WTC11 (cell line): ENCODE measurements at regions not wholly inside any gene's neighbourhood (a gene's known extent, or its start where the extent isn't known, plus 50 kb on each side); places are given as distances from the start of the nearest gene placed in this dataset.

Experiments
- ATAC-seq: fragments of 200-7000 bp; cut with Tn5 transposase; 2 replicates; pipeline ENCODE4 v1.10.0; 2021; ENCODE audit warnings: mild to moderate bottlenecking, moderate library complexity
- CTCF ChIA-PET: fragments of 300-600 bp; sonication (Branson Sonifier 250); formaldehyde crosslinking; loops from one replicate; lab custom pipeline; 2021; ENCODE audit warnings: antibody characterized with exemption; lab: Charles Lee
- POLR2A ChIA-PET: fragments of 350-600 bp; sonication (Branson Sonifier 250); formaldehyde crosslinking; loops from one replicate; lab custom pipeline; 2021; ENCODE audit warnings: antibody characterized with exemption; lab: Charles Lee
- DNase-seq: peaks from one replicate; pipeline ENCODE4 v3.0.0; 2021; ENCODE audit warnings: low spot score
- H3K27ac Mint-ChIP-seq: 2 replicates; pipeline ENCODE4 v1.8.0; 2021; ENCODE audit warnings: mixed read lengths
- H3K27me3 Mint-ChIP-seq: 2 replicates; pipeline ENCODE4 v1.8.0; 2021; ENCODE audit warnings: low read depth, mild to moderate bottlenecking, moderate library complexity, mixed read lengths
- H3K36me3 Mint-ChIP-seq: 2 replicates; pipeline ENCODE4 v1.8.0; 2021; ENCODE audit warnings: mixed read lengths
- H3K4me1 Mint-ChIP-seq: 2 replicates; pipeline ENCODE4 v1.8.0; 2022; ENCODE audit warnings: mixed read lengths
- H3K4me3 Mint-ChIP-seq: 2 replicates; pipeline ENCODE4 v1.8.0; 2021; ENCODE audit warnings: mild to moderate bottlenecking, moderate library complexity, mixed read lengths
- H3K9me3 Mint-ChIP-seq: 2 replicates; pipeline ENCODE4 v1.8.0; 2021; ENCODE audit warnings: mixed read lengths
- AFF4 ChIP-seq: sonication (generic); formaldehyde crosslinking; IDR thresholded peaks from 2 replicates; pipeline ENCODE4 v1.8.1; 2023; ENCODE audit warnings: mild to moderate bottlenecking, missing genetic modification reagents, borderline replicate concordance
- ATF1 ChIP-seq: sonication (generic); formaldehyde crosslinking; IDR thresholded peaks from 2 replicates; pipeline ENCODE4 v1.8.1; 2023; ENCODE audit warnings: mild to moderate bottlenecking, moderate library complexity, missing genetic modification reagents
- ATF2 ChIP-seq: sonication (generic); formaldehyde crosslinking; IDR thresholded peaks from 2 replicates; pipeline ENCODE4 v1.8.1; 2022; ENCODE audit warnings: low read depth, missing genetic modification reagents, borderline replicate concordance
- ATF3 ChIP-seq: sonication (generic); formaldehyde crosslinking; conservative IDR thresholded peaks from 2 replicates; pipeline ENCODE4 v1.8.1; 2022; ENCODE audit warnings: mild to moderate bottlenecking, missing genetic modification reagents
- CREM ChIP-seq: sonication (generic); formaldehyde crosslinking; IDR thresholded peaks from 2 replicates; pipeline ENCODE4 v1.8.1; 2022; ENCODE audit warnings: mild to moderate bottlenecking, missing genetic modification reagents, moderate library complexity
- E2F1 ChIP-seq: sonication (generic); formaldehyde crosslinking; IDR thresholded peaks from 2 replicates; pipeline ENCODE4 v1.8.0; 2022; ENCODE audit warnings: mild to moderate bottlenecking, missing genetic modification reagents
- ETV6 ChIP-seq: sonication (generic); formaldehyde crosslinking; IDR thresholded peaks from 2 replicates; pipeline ENCODE4 v1.8.1; 2022; ENCODE audit warnings: mild to moderate bottlenecking, missing genetic modification reagents
- FOXJ3 ChIP-seq: sonication (generic); formaldehyde crosslinking; IDR thresholded peaks from 2 replicates; pipeline ENCODE4 v1.9.0; 2021; ENCODE audit warnings: missing genetic modification reagents, mild to moderate bottlenecking, borderline replicate concordance
- IRF2 ChIP-seq: sonication (generic); formaldehyde crosslinking; IDR thresholded peaks from 2 replicates; pipeline ENCODE4 v1.8.0; 2022; ENCODE audit warnings: low read depth, missing genetic modification reagents, borderline replicate concordance
- KAT7 ChIP-seq: sonication (generic); formaldehyde crosslinking; IDR thresholded peaks from 2 replicates; pipeline ENCODE4 v1.8.1; 2023; ENCODE audit warnings: missing genetic modification reagents, mild to moderate bottlenecking, borderline replicate concordance
- NFE2L1 ChIP-seq: sonication (generic); formaldehyde crosslinking; IDR thresholded peaks from 2 replicates; pipeline ENCODE4 v1.8.1; 2023; ENCODE audit warnings: missing genetic modification reagents
- NR2C2 ChIP-seq: sonication (generic); formaldehyde crosslinking; IDR thresholded peaks from 2 replicates; pipeline ENCODE4 v1.8.0; 2022; ENCODE audit warnings: mild to moderate bottlenecking, missing genetic modification reagents
- SOX15 ChIP-seq: fragments of 250-450 bp; sonication (Bioruptor Pico); IDR thresholded peaks from 2 replicates; pipeline ENCODE4 v1.9.0; 2021; ENCODE audit warnings: mild to moderate bottlenecking
- TEAD4 ChIP-seq: sonication (generic); formaldehyde crosslinking; IDR thresholded peaks from 2 replicates; pipeline ENCODE4 v1.8.0; 2022; ENCODE audit warnings: mild to moderate bottlenecking, missing genetic modification reagents

GRCh38 chr18:73462092-73462491, 594.3 kb upstream of the NETO1 start:
- peaks cover 21% of the 10 kb centered on the region for H3K4me1 Mint-ChIP-seq
- DNase-seq (no peak), ATAC-seq (no peak)
- H3K36me3 Mint-ChIP-seq = no peaks in the 10 kb centered on the region
- ChIA-PET POLR2A (no interaction called here), CTCF (no interaction called here)
- no peaks in the 10 kb centered on the region for H3K27me3 Mint-ChIP-seq
- no peak for TF ChIP-seq IRF2 (CRISPR knock-in tag)
- TF ChIP-seq ATF1 (CRISPR knock-in tag) = no peak
- TF ChIP-seq NR2C2 (CRISPR knock-in tag) = no peak
- no peak for TF ChIP-seq NFE2L1 (CRISPR knock-in tag)
- TF ChIP-seq TEAD4 (CRISPR knock-in tag) = no peak
- no peak for TF ChIP-seq ETV6 (CRISPR knock-in tag)
- no peak for TF ChIP-seq ATF2 (CRISPR knock-in tag)
- TF ChIP-seq SOX15 (CRISPR knock-in tag) = no peak
- TF ChIP-seq E2F1 (CRISPR knock-in tag) = no peak
- no peak for TF ChIP-seq KAT7 (CRISPR knock-in tag)
- no peak for TF ChIP-seq FOXJ3 (CRISPR knock-in tag)
- no peak for TF ChIP-seq AFF4 (CRISPR knock-in tag)
- H3K4me3 Mint-ChIP-seq = no peak overlapping the region
- no peaks in the 10 kb centered on the region for H3K9me3 Mint-ChIP-seq
- no peak overlapping the region for H3K27ac Mint-ChIP-seq

GRCh38 chr18:73461780-73462059, 593.9 kb upstream of the NETO1 start:
- ATAC-seq (no peak), DNase-seq (no peak)
- ChIA-PET CTCF (no interaction called here), POLR2A (no interaction called here)
- Mint-ChIP-seq H3K27ac (no peak overlapping the region), H3K4me3 (no peak overlapping the region), H3K9me3 (no peaks in the 10 kb centered on the region), H3K36me3 (no peaks in the 10 kb centered on the region), H3K4me1 (peaks cover 21% of the 10 kb centered on the region), H3K27me3 (no peaks in the 10 kb centered on the region)
- TF ChIP-seq ATF3 = no peak

GRCh38 chr18:73461038-73461779, 593.4 kb upstream of the NETO1 start:
- Mint-ChIP-seq H3K27ac (no peak overlapping the region), H3K4me1 (peaks cover 21% of the 10 kb centered on the region), H3K9me3 (no peaks in the 10 kb centered on the region), H3K4me3 (no peak overlapping the region), H3K27me3 (no peaks in the 10 kb centered on the region), H3K36me3 (no peaks in the 10 kb centered on the region)
- ATAC-seq = no peak
- TF ChIP-seq IRF2 (CRISPR knock-in tag) (no peak), CREM (no peak)
- no peak for DNase-seq
- CTCF ChIA-PET = no interaction called here
- POLR2A ChIA-PET = no interaction called here
